ENCODE measurements at regions not wholly inside any gene's neighbourhood (a gene's known extent, or its start where the extent isn't known, plus 50 kb on each side); places are given as distances from the start of the nearest gene placed in this dataset.

DNA sequence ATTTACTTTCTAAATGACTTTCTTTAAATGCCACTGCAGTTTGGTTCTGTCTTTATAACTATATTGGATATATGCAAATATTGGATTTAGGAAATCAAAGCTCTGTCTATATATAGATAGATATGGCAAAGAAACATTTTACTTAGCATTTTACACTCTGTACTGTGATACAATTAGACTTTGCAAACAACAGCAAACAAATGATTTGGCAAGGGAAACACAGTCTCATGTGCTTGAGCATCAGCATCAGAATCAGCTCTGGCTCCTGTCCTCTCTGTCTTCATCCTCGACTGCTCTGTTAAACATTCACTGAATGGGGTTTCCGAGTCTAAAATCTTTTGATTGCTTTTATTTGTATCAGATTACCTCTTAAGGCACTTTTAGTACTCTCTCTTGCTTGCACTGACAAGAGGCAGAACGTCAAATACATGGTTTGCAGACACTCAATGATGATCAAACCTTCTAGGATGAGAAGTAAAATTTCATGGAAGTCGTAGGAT lies 176.8 kb upstream of the LRP1B start:
- H3K27me3 Mint-ChIP-seq (ENCODE audit: low read depth), result peaks cover 2% of the 10 kb centered on the region; the same call in 1 of the 2 replicates
- H2BK15ac ChIP-seq (ENCODE audit: low read depth, low read length), result no peak overlapping the region

More for the DNA sequence above, 176.8 kb upstream of the LRP1B start:
- H3K27me3 ChIP-seq (ENCODE audit: insufficient read depth, low read length), result no peaks in the 10 kb centered on the region
- H3T11ph ChIP-seq (ENCODE audit: low read length), result no peak overlapping the region
- no peak overlapping the region for H3K23ac ChIP-seq (ENCODE audit: insufficient read length, low read depth, low read length)
- DNase-seq, result no peak
- H3K36me3 Mint-ChIP-seq (ENCODE audit: insufficient read depth in 1 of 3, low read depth in 3 of 3), result peaks cover 2 to 28% (median 23%) of the 10 kb centered on the region in 3 experiments; a peak in 6 of 7 replicates
- H3K14ac ChIP-seq (ENCODE audit: insufficient read depth, low read length), result no peak overlapping the region
- no peak overlapping the region for H2BK12ac ChIP-seq (ENCODE audit: insufficient read length, low read depth, low read length)
- H3K9me3 ChIP-seq (ENCODE audit: control insufficient read depth, low read depth, low read length), result peaks cover 6% of the 10 kb centered on the region
- H3K4me1 ChIP-seq (ENCODE audit: insufficient read depth, low read length), result no peaks in the 10 kb centered on the region
- H3K18ac ChIP-seq (ENCODE audit: insufficient read length, low read depth, low read length), result no peak overlapping the region
- peaks cover 29 to 33% of the 10 kb centered on the region in 2 experiments for H3K9me3 Mint-ChIP-seq
- no peak overlapping the region for H2AFZ ChIP-seq (ENCODE audit: low read length)
- no peaks in the 10 kb centered on the region for H3K79me1 ChIP-seq (ENCODE audit: insufficient read depth, low read depth, low read length, poor library complexity, severe bottlenecking)
- H3K4me2 ChIP-seq (ENCODE audit: insufficient read depth, insufficient read length, low read length), result no peak overlapping the region
- no peak overlapping the region for H3K9ac ChIP-seq (ENCODE audit: extremely low read depth, insufficient read length, low read length)
- H4K20me1 ChIP-seq (ENCODE audit: control insufficient read depth, insufficient read depth, insufficient read length), result no peaks in the 10 kb centered on the region
- H3K23me2 ChIP-seq (ENCODE audit: insufficient read length, low read depth, low read length, poor library complexity, severe bottlenecking), result no peaks in the 10 kb centered on the region
- H3K56ac ChIP-seq (ENCODE audit: insufficient read length, low read depth, low read length), result no peak overlapping the region
- no peak overlapping the region for H3K27ac ChIP-seq (ENCODE audit: insufficient read length, low read depth, low read length)
- no peak overlapping the region for H3K4me3 Mint-ChIP-seq
- no peak overlapping the region for H4K5ac ChIP-seq (ENCODE audit: insufficient read length, low read depth, low read length)
- TF ChIP-seq, protein P1, sequence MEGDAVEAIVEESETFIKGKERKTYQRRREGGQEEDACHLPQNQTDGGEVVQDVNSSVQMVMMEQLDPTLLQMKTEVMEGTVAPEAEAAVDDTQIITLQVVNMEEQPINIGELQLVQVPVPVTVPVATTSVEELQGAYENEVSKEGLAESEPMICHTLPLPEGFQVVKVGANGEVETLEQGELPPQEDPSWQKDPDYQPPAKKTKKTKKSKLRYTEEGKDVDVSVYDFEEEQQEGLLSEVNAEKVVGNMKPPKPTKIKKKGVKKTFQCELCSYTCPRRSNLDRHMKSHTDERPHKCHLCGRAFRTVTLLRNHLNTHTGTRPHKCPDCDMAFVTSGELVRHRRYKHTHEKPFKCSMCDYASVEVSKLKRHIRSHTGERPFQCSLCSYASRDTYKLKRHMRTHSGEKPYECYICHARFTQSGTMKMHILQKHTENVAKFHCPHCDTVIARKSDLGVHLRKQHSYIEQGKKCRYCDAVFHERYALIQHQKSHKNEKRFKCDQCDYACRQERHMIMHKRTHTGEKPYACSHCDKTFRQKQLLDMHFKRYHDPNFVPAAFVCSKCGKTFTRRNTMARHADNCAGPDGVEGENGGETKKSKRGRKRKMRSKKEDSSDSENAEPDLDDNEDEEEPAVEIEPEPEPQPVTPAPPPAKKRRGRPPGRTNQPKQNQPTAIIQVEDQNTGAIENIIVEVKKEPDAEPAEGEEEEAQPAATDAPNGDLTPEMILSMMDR (conservative IDR thresholded peaks at IDR 0.05), result no peak
- no peak overlapping the region for H2BK5ac ChIP-seq (ENCODE audit: insufficient read length, low read length)
- no peak overlapping the region for H3K4ac ChIP-seq (ENCODE audit: low read depth, low read length)
- H2BK120ac ChIP-seq (ENCODE audit: low read depth, low read length, poor library complexity, severe bottlenecking), result no peak overlapping the region
- H2BK20ac ChIP-seq (ENCODE audit: low read depth, low read length, poor library complexity, severe bottlenecking), result no peak overlapping the region
- H3K79me2 ChIP-seq (ENCODE audit: insufficient read depth, low read length), result no peaks in the 10 kb centered on the region
- H3K27ac Mint-ChIP-seq, result no peak overlapping the region
- H2AK5ac ChIP-seq (ENCODE audit: insufficient read length, low read length), result no peak overlapping the region
- no peak overlapping the region for H4K8ac ChIP-seq (replicated peaks; ENCODE audit: insufficient read length, low read depth, low read length)
- no peaks in the 10 kb centered on the region for H3K4me1 Mint-ChIP-seq
- no CpG with 5 or more reads among the region's 4 CpGs for WGBS (ENCODE audit: extremely low coverage, insufficient read length, low lambda C conversion rate)
- H4K91ac ChIP-seq (ENCODE audit: insufficient read length, low read depth, low read length), result no peak overlapping the region

Measured in H9 (cell line).